Suprapubic skin (tissue), 4 donors: ENCODE measurements at regions not wholly inside any gene's neighbourhood (a gene's known extent, or its start where the extent isn't known, plus 50 kb on each side); places are given as distances from the start of the nearest gene placed in this dataset.

Experiments
- EP300 ChIP-seq: sonication (generic); formaldehyde crosslinking; IDR thresholded peaks from one replicate; pipeline ENCODE4 v1.6.1; 2017; ENCODE audit warnings: antibody characterized with exemption
- POLR2A ChIP-seq, 2 donors: fragments of 450-650 bp; IDR thresholded peaks; one replicate each; pipeline ENCODE4 v1.6.1; 2017; ENCODE audit warnings: antibody characterized with exemption in 2 of 2, mild to moderate bottlenecking in 2 of 2, moderate library complexity in 2 of 2
- POLR2AphosphoS5 ChIP-seq, 3 donors: sonication (generic); formaldehyde crosslinking; IDR thresholded peaks; one replicate each; pipeline ENCODE4 v1.6.1; 2017; ENCODE audit warnings: antibody characterized with exemption in 3 of 3
- TF ChIP-seq, protein P1 (sequence below), 2 donors: fragments of 200-600 bp in 1 of 2; fragments of 450-650 bp in 1 of 2; sonication (generic) in 1 of 2; IDR thresholded peaks; one replicate each; pipeline ENCODE4 v1.5.1; 2016 to 2019; ENCODE audit warnings: antibody characterized with exemption in 2 of 2, mild to moderate bottlenecking in 1 of 2, moderate library complexity in 1 of 2

- TF ChIP-seq POLR2A (IDR thresholded peaks at IDR 0.05) (no peak), POLR2AphosphoS5 (IDR thresholded peaks at IDR 0.05) (no peak), EP300 (no peak)
- TF ChIP-seq, protein P1, sequence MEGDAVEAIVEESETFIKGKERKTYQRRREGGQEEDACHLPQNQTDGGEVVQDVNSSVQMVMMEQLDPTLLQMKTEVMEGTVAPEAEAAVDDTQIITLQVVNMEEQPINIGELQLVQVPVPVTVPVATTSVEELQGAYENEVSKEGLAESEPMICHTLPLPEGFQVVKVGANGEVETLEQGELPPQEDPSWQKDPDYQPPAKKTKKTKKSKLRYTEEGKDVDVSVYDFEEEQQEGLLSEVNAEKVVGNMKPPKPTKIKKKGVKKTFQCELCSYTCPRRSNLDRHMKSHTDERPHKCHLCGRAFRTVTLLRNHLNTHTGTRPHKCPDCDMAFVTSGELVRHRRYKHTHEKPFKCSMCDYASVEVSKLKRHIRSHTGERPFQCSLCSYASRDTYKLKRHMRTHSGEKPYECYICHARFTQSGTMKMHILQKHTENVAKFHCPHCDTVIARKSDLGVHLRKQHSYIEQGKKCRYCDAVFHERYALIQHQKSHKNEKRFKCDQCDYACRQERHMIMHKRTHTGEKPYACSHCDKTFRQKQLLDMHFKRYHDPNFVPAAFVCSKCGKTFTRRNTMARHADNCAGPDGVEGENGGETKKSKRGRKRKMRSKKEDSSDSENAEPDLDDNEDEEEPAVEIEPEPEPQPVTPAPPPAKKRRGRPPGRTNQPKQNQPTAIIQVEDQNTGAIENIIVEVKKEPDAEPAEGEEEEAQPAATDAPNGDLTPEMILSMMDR (IDR thresholded peaks at IDR 0.05): no peak
These were observed 2371.8 kb upstream of the ACO1 start for GRCh38 chr9:30012622-30013021.
